Fibroblast of villous mesenchyme (primary cell): ENCODE measurements at regions not wholly inside any gene's neighbourhood (a gene's known extent, or its start where the extent isn't known, plus 50 kb on each side); places are given as distances from the start of the nearest gene placed in this dataset.

Experiments
- DNase-seq: peaks from one replicate; pipeline ENCODE4 v3.0.0-alpha.2; 2010; ENCODE audit warnings: low read depth
- H3K4me3 ChIP-seq: 2 replicates; pipeline ENCODE4 v1.5.1; 2011; ENCODE audit warnings: low read depth, mild to moderate bottlenecking, low read length
- CTCF ChIP-seq: IDR thresholded peaks from 2 replicates; pipeline ENCODE4 v1.5.1; 2012; ENCODE audit warnings: low read depth, mild to moderate bottlenecking, low read length; ENCODE audit not compliant: insufficient read depth

GRCh38 chr3:20870106-20870899 lies 684.3 kb upstream of the SGO1 start:
- no peak for TF ChIP-seq CTCF
- H3K4me3 ChIP-seq = no peak overlapping the region
- DNase-seq = no peak

GRCh38 chr3:20865803-20866202 lies 679.8 kb upstream of the SGO1 start:
- DNase-seq = no peak
- TF ChIP-seq CTCF = no peak
- H3K4me3 ChIP-seq = no peak overlapping the region

DNA sequence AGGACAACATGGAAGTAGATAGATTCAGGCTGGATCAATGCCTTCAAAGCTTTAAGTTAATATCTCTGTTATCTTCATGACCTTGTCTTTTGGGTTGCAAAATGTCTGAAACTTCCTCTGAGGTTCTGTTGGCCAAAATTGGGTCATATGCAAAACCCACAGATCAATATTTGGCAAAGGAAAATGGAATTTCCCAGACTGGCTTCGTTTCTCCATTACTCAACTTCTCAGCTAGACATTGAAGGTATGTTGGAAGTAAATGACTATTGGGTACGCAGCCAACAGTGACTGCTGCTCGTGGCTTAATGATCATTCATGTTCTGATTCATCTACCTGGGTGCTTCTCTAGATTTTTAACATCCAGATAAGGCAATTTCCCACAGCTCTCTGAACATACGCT lies 675.4 kb upstream of the SGO1 start:
- DNase-seq = no peak
- no peak for TF ChIP-seq CTCF
- H3K4me3 ChIP-seq = no peak overlapping the region

DNA sequence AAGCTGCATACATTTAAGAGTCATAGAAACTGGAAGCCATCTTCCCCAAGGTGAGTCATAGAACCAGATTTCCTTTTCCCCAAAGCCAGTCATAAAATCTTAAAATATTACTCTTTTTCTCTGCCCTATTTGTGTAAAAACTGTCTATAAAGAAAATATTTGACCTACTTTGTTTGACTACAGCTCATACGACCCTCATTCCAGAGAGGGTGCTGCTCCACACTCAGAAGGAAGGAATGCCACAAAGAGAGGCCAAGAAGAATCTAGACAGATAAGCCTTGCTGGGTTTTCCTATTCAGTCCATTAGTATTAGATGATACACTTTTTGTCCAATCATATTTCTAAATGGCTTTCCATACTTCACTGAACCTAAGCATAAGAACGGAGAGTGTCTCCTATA lies 671.6 kb upstream of the SGO1 start:
- DNase-seq = no peak
- H3K4me3 ChIP-seq = no peak overlapping the region
- no peak for TF ChIP-seq CTCF

DNA sequence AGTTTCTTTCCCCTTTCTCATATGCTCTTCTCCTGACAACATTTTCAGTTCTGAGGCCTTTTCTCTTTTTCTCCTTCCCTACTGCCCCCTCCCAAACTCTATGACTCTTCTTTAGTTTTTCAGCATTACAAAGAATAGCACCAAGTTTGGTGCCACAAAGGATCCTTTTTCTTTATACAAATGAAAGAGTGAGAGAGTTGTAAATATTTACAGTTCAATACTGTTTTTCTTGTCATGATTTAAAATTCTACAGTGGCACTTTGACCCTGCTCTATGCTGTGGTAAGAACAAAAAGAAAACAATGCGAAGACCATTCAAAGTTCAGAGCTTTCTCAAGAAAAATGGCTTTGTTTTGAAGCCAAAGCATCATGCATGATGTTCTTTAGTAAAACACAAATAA lies 667.9 kb upstream of the SGO1 start:
- H3K4me3 ChIP-seq = no peak overlapping the region
- no peak for TF ChIP-seq CTCF
- DNase-seq = peak; percentile 47

DNA sequence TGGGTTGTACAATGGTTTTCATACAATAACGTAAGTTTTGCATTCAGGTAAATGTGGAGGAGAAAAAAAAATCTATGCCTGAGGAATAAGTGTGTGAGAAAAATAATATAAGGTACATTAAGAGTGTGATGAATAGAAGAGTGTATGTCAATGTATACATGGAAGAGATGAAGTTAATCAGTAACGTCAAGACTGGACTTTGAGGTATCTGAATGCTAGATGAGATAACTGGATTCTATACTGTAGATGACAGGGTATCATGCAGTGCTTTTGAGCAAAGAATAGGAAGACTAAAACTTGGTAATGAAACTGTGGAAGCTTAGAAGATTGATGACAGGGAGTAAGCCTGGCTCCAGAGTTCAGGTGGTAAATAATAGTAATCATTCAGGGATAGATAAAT lies 666.7 kb upstream of the SGO1 start:
- no peak overlapping the region for H3K4me3 ChIP-seq
- no peak for DNase-seq
- TF ChIP-seq CTCF = no peak

GRCh38 chr3:20849975-20850374 lies 664.0 kb upstream of the SGO1 start:
- no peak for DNase-seq
- H3K4me3 ChIP-seq = no peak overlapping the region
- no peak for TF ChIP-seq CTCF
